OCI-LY1 (cell line): ENCODE measurements at regions not wholly inside any gene's neighbourhood (a gene's known extent, or its start where the extent isn't known, plus 50 kb on each side); places are given as distances from the start of the nearest gene placed in this dataset.

Experiments used
- H2AFZ ChIP-seq: fragments of 200-600 bp; sonication (generic), shearing (Covaris generic); 2 replicates; pipeline ENCODE4 v1.6.0; 2014; ENCODE audit warnings: antibody characterized with exemption, mild to moderate bottlenecking, low read length
- H3F3A ChIP-seq: fragments of 200-600 bp; sonication (generic), shearing (Covaris generic); 2 replicates; pipeline ENCODE4 v1.6.0; 2014; ENCODE audit warnings: mild to moderate bottlenecking, antibody characterized with exemption, low read length, moderate library complexity; ENCODE audit not compliant: insufficient read depth
- H3K27ac ChIP-seq: fragments of 200-600 bp; sonication (generic); 2 replicates; pipeline ENCODE4 v1.5.1; 2014; ENCODE audit warnings: low read length, mixed run types, mild to moderate bottlenecking, low read depth; ENCODE audit not compliant: poor library complexity, severe bottlenecking
- H3K27me3 ChIP-seq: fragments of 200-600 bp; sonication (generic); 2 replicates; pipeline ENCODE4 v1.6.0; 2014; ENCODE audit warnings: antibody characterized with exemption, mild to moderate bottlenecking, low read length, moderate library complexity; ENCODE audit not compliant: insufficient read depth
- H3K36me3 ChIP-seq: fragments of 200-600 bp; sonication (generic); 2 replicates; pipeline ENCODE4 v1.6.1; 2014; ENCODE audit warnings: mild to moderate bottlenecking, antibody characterized with exemption, low read length, moderate library complexity, mixed read lengths; ENCODE audit not compliant: insufficient read depth
- H3K4me1 ChIP-seq: fragments of 200-600 bp; sonication (generic); 2 replicates; pipeline ENCODE4 v1.5.1; 2014; ENCODE audit warnings: mild to moderate bottlenecking, low read length, moderate library complexity; ENCODE audit not compliant: insufficient read depth, severe bottlenecking
- H3K4me2 ChIP-seq: fragments of 200-600 bp; sonication (generic), shearing (Covaris generic); 2 replicates; pipeline ENCODE4 v1.6.1; 2014; ENCODE audit warnings: low read length
- H3K4me3 ChIP-seq: fragments of 200-600 bp; sonication (generic); 2 replicates; pipeline ENCODE4 v1.5.1; 2014; ENCODE audit warnings: low read length, low read depth, mild to moderate bottlenecking, mixed read lengths; ENCODE audit not compliant: poor library complexity, severe bottlenecking
- H3K79me2 ChIP-seq: fragments of 200-600 bp; shearing (Covaris generic); 2 replicates; pipeline ENCODE4 v1.6.1; 2016; ENCODE audit warnings: mixed run types, low read length, mixed read lengths; ENCODE audit not compliant: insufficient read depth
- H3K9ac ChIP-seq: fragments of 200-600 bp; sonication (generic), shearing (Covaris generic); 2 replicates; pipeline ENCODE4 v1.6.1; 2014; ENCODE audit warnings: mild to moderate bottlenecking, low read length, mixed read lengths
- H3K9me2 ChIP-seq: fragments of 200-600 bp; sonication (generic), shearing (Covaris generic); 2 replicates; pipeline ENCODE4 v1.6.1; 2014; ENCODE audit warnings: low read depth, mild to moderate bottlenecking, low read length, mixed read lengths
- H3K9me3 ChIP-seq: fragments of 200-600 bp; shearing (Covaris generic); 2 replicates; pipeline ENCODE4 v1.6.1; 2014; ENCODE audit warnings: low read length, mixed read lengths
- H4K20me1 ChIP-seq: fragments of 200-600 bp; sonication (generic), shearing (Covaris generic); 2 replicates; pipeline ENCODE4 v1.6.0; 2016; ENCODE audit warnings: mild to moderate bottlenecking, low read length; ENCODE audit not compliant: insufficient read depth
- EZH2 ChIP-seq: fragments of 200-600 bp; sonication (generic), shearing (Covaris generic); IDR thresholded peaks from 2 replicates; pipeline ENCODE4 v1.8.0; 2017; ENCODE audit warnings: borderline replicate concordance, mixed run types, mild to moderate bottlenecking, antibody characterized with exemption, low read length, moderate library complexity, mixed read lengths
- TF ChIP-seq, protein P1 (sequence below): fragments of 200-600 bp; sonication (generic), shearing (Covaris generic); IDR thresholded peaks from 2 replicates; pipeline ENCODE4 v1.5.1; 2017; ENCODE audit warnings: mild to moderate bottlenecking, antibody characterized with exemption, low read length, moderate library complexity, mixed read lengths

DNA sequence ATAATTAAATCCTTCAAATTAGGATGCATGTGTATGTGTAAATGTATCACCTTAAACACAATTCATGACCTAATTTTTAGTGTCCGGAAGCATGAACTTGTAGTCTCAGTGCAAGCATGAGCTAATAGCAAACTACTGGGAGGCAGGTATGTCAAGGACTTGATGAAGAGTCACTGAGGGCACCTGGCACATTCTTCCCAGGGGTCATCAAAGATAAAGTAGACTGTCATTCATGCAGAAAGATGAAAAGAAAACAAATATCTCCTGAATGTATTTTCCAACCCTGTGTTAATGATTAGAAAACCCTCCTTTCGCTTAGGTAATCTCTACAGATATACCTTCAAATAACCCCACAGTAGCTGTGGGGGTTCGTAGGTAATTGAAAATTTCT is 234.9 kb downstream of the SOCS6 start:
- TF ChIP-seq, protein P1, sequence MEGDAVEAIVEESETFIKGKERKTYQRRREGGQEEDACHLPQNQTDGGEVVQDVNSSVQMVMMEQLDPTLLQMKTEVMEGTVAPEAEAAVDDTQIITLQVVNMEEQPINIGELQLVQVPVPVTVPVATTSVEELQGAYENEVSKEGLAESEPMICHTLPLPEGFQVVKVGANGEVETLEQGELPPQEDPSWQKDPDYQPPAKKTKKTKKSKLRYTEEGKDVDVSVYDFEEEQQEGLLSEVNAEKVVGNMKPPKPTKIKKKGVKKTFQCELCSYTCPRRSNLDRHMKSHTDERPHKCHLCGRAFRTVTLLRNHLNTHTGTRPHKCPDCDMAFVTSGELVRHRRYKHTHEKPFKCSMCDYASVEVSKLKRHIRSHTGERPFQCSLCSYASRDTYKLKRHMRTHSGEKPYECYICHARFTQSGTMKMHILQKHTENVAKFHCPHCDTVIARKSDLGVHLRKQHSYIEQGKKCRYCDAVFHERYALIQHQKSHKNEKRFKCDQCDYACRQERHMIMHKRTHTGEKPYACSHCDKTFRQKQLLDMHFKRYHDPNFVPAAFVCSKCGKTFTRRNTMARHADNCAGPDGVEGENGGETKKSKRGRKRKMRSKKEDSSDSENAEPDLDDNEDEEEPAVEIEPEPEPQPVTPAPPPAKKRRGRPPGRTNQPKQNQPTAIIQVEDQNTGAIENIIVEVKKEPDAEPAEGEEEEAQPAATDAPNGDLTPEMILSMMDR, result no peak
- no peak for TF ChIP-seq EZH2
- Histone ChIP-seq H3K4me2 (no peak overlapping the region), H3K27me3 (no peaks in the 10 kb centered on the region), H3K9ac (no peak overlapping the region), H3K79me2 (no peaks in the 10 kb centered on the region), H3K9me3 (no peaks in the 10 kb centered on the region), H3K27ac (no peak overlapping the region), H3K4me1 (no peaks in the 10 kb centered on the region), H3K36me3 (no peaks in the 10 kb centered on the region), H3K9me2 (no peaks in the 10 kb centered on the region), H3K4me3 (no peak overlapping the region), H2AFZ (no peak overlapping the region), H3F3A (no peaks in the 10 kb centered on the region), H4K20me1 (no peaks in the 10 kb centered on the region)

DNA sequence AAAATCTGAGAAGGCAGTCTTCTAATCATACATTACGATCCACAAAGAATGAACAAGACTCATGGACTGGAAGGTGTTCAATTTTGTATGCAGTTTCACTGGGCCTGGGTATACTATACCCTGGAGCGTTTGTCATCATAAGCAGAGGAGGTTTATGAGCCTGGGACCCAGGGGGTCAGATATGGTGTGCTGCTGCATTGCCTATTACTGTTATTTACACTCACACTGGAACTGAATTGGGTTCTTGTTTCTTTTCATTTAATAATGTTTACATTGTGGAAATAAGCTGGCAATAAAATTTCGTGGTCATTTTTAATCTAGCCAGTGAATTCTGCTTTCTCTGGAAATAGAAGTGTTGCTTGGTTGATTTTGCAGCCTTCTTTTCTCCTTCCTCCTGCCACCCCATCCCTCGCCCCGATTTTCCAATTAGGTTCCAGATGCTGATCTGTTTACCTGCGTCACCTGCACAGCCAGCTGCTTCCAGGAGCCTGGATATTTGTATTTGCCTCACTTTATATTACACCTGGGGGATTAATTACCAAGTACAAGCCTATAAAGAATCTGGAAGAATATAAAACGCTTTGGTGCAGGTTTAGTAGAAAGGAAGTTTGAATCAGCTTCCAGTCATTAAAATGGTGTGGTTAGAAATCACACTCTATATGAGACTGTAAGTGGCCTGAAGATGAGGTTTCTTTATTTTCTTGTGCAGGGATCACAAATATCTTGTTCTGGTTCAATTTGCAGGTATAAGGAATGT is 234.4 kb downstream of the SOCS6 start:
- H2AFZ ChIP-seq, result no peak overlapping the region

DNA sequence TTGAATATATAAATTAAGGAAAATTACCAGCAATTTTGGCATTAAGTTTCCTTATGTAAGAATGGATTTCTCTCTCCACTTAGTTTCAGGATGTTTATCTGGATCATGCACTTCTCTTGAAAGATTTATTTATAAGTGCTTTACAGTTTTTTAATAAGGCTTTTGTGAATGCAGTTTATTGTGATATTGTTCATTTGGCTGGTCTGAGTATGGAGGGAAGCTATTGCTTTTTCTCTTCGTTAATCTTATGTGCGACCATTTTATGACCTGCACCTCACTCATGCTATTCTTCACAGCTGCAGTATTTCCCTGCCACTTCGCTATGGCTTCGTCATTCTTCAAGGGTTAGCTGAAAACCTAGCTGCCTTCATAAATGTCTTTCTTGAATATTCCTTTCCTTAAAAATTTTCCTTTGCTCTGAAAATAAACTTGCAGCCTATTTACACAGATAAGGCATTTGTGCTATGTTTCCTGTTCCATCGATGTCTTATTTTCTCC is 233.4 kb downstream of the SOCS6 start:
- no peak for TF ChIP-seq EZH2
- TF ChIP-seq, protein P1, result no peak
- no peaks in the 10 kb centered on the region for H3F3A ChIP-seq
- H3K79me2 ChIP-seq, result no peaks in the 10 kb centered on the region
- no peaks in the 10 kb centered on the region for H3K36me3 ChIP-seq
- no peak overlapping the region for H3K27ac ChIP-seq
- H4K20me1 ChIP-seq, result no peaks in the 10 kb centered on the region
- H3K4me3 ChIP-seq, result no peak overlapping the region
- no peak overlapping the region for H3K9ac ChIP-seq
- H3K4me2 ChIP-seq, result no peak overlapping the region
- H3K4me1 ChIP-seq, result no peaks in the 10 kb centered on the region
- no peaks in the 10 kb centered on the region for H3K9me3 ChIP-seq
- H3K9me2 ChIP-seq, result no peaks in the 10 kb centered on the region
- H2AFZ ChIP-seq, result no peak overlapping the region
- no peaks in the 10 kb centered on the region for H3K27me3 ChIP-seq

More for the DNA sequence above, 234.4 kb downstream of the SOCS6 start:
- TF ChIP-seq EZH2, result no peak
- TF ChIP-seq, protein P1, result no peak
- Histone ChIP-seq H3K9me2 (no peaks in the 10 kb centered on the region), H3K79me2 (no peaks in the 10 kb centered on the region), H3K4me1 (no peaks in the 10 kb centered on the region), H3K27ac (no peak overlapping the region), H3K36me3 (no peaks in the 10 kb centered on the region), H3K9me3 (no peaks in the 10 kb centered on the region), H4K20me1 (no peaks in the 10 kb centered on the region), H3K9ac (no peak overlapping the region), H3F3A (no peaks in the 10 kb centered on the region), H3K4me3 (no peak overlapping the region), H3K27me3 (no peaks in the 10 kb centered on the region), H3K4me2 (no peak overlapping the region)
